CD14-positive monocyte (primary cell): ENCODE measurements at regions not wholly inside any gene's neighbourhood (a gene's known extent, or its start where the extent isn't known, plus 50 kb on each side); places are given as distances from the start of the nearest gene placed in this dataset.

ENCODE experiments used
- DNase-seq, 3 donors: peaks; one replicate each; pipeline ENCODE4 v3.0.0-alpha.2; 2011 to 2022
- H2AFZ ChIP-seq: 2 replicates; pipeline ENCODE4 v1.6.0; 2012; ENCODE audit warnings: mild to moderate bottlenecking, low read depth, low read length, inconsistent platforms; ENCODE audit not compliant: insufficient read depth, poor library complexity, severe bottlenecking
- H3K27ac ChIP-seq, 2 donors: 1 replicate in 1 of 2; 2 replicates in 1 of 2; pipeline ENCODE4 v1.5.1; 2012 to 2013; ENCODE audit warnings: low read length in 2 of 2, control low read depth in 1 of 2, inconsistent platforms in 1 of 2, low read depth in 1 of 2, mild to moderate bottlenecking in 1 of 2
- H3K27me3 ChIP-seq, 2 donors: one replicate each; pipeline versions ENCODE4 v1.6.0 to v1.6.1; 2011 to 2013; ENCODE audit warnings: low read length in 2 of 2; ENCODE audit not compliant: control insufficient read depth in 2 of 2, insufficient read depth in 2 of 2
- H3K36me3 ChIP-seq, 2 donors: replicated peaks in 1 of 2; 1 replicate in 1 of 2; 2 replicates in 1 of 2; pipeline versions ENCODE4 v1.5.1 to v1.6.1; 2012 to 2013; ENCODE audit warnings: low read length in 2 of 2, control low read depth in 1 of 2, inconsistent platforms in 1 of 2, mild to moderate bottlenecking in 1 of 2; ENCODE audit not compliant: insufficient read depth in 2 of 2, control insufficient read depth in 1 of 2
- H3K4me1 ChIP-seq, 2 donors: 1 replicate in 1 of 2; 2 replicates in 1 of 2; pipeline versions ENCODE4 v1.5.1 to v1.6.1; 2012 to 2013; ENCODE audit warnings: low read length in 2 of 2, control low read depth in 1 of 2, inconsistent platforms in 1 of 2, mild to moderate bottlenecking in 1 of 2, moderate library complexity in 1 of 2; ENCODE audit not compliant: insufficient read depth in 2 of 2, control insufficient read depth in 1 of 2
- H3K4me2 ChIP-seq: replicated peaks from 2 replicates; pipeline ENCODE3; 2012; ENCODE audit warnings: low read length, moderate library complexity, mild to moderate bottlenecking; ENCODE audit not compliant: poor library complexity, severe bottlenecking; ENCODE audit errors: extremely low read depth
- H3K4me3 ChIP-seq, 3 experiments: fragments of 200-600 bp in 1 of 3; sonication (generic) in 1 of 3; replicated peaks in 1 of 3; 1 replicate in 2 of 3; 2 replicates in 1 of 3; pipeline ENCODE4 v1.5.1; 2011 to 2013; ENCODE audit warnings: low read length in 3 of 3, mild to moderate bottlenecking in 3 of 3, control low read depth in 2 of 3, low read depth in 2 of 3, inconsistent platforms in 1 of 3, moderate library complexity in 1 of 3
- H3K79me2 ChIP-seq: 2 replicates; pipeline ENCODE4 v1.6.0; 2012; ENCODE audit warnings: mild to moderate bottlenecking, control low read depth, inconsistent platforms, low read length, moderate library complexity; ENCODE audit not compliant: insufficient read depth
- H3K9ac ChIP-seq: 2 replicates; pipeline ENCODE4 v1.6.0; 2017; ENCODE audit warnings: low read length, mild to moderate bottlenecking; ENCODE audit not compliant: insufficient read depth, poor library complexity, severe bottlenecking
- H3K9me3 ChIP-seq, 2 donors: replicated peaks in 1 of 2; 1 replicate in 1 of 2; 2 replicates in 1 of 2; pipeline versions ENCODE4 v1.5.1 to v1.6.1; 2012 to 2013; ENCODE audit warnings: low read length in 2 of 2, control low read depth in 1 of 2; ENCODE audit not compliant: control insufficient read depth in 1 of 2, insufficient read depth in 1 of 2
- H4K20me1 ChIP-seq: 2 replicates; pipeline ENCODE4 v1.6.0; 2012; ENCODE audit warnings: mild to moderate bottlenecking, low read length, control low read depth, moderate library complexity; ENCODE audit not compliant: insufficient read depth
- H3K27ac Mint-ChIP-seq, 7 donors: one replicate each; pipeline ENCODE4 v1.8.0; 2020; ENCODE audit warnings: mild to moderate bottlenecking in 7 of 7, mixed read lengths in 7 of 7, moderate library complexity in 6 of 7, inconsistent platforms in 2 of 7
- H3K27me3 Mint-ChIP-seq, 3 donors: one replicate each; pipeline ENCODE4 v1.8.0; 2021 to 2022; ENCODE audit warnings: low read depth in 3 of 3, mild to moderate bottlenecking in 3 of 3, mixed read lengths in 3 of 3, moderate library complexity in 3 of 3, inconsistent platforms in 1 of 3
- H3K36me3 Mint-ChIP-seq, 2 donors: one replicate each; pipeline ENCODE4 v1.8.0; 2020; ENCODE audit warnings: mixed read lengths in 2 of 2, inconsistent platforms in 1 of 2, mild to moderate bottlenecking in 1 of 2
- H3K4me1 Mint-ChIP-seq: one replicate; pipeline ENCODE4 v1.8.0; 2020; ENCODE audit warnings: mild to moderate bottlenecking, mixed read lengths
- H3K4me3 Mint-ChIP-seq, 2 donors: one replicate each; pipeline ENCODE4 v1.8.0; 2020; ENCODE audit warnings: mild to moderate bottlenecking in 2 of 2, mixed read lengths in 2 of 2, moderate library complexity in 1 of 2
- H3K9me3 Mint-ChIP-seq, 7 donors: one replicate each; pipeline ENCODE4 v1.8.0; 2020 to 2022; ENCODE audit warnings: mixed read lengths in 7 of 7, mild to moderate bottlenecking in 6 of 7, moderate library complexity in 6 of 7, inconsistent platforms in 2 of 7
- WGBS: methylation state at CpG from one replicate; pipeline ENCODE4 v1.1.5; 2013; ENCODE audit warnings: missing lambda C conversion rate; ENCODE audit not compliant: insufficient coverage; 5-methylcytosine and 5-hydroxymethylcytosine counted together
- intact Hi-C, 2 donors: fragments of 100-400 bp; cut with micrococcal nuclease; formaldehyde crosslinking; loops; one replicate each; pipeline versions ENCODE4 v1.15.0 to v1.15.1; 2023
- TF ChIP-seq, protein P1 (sequence below): fragments of 200-600 bp; IDR thresholded peaks from one replicate; pipeline ENCODE4 v1.8.0; 2022; ENCODE audit warnings: antibody characterized with exemption, mild to moderate bottlenecking

DNA sequence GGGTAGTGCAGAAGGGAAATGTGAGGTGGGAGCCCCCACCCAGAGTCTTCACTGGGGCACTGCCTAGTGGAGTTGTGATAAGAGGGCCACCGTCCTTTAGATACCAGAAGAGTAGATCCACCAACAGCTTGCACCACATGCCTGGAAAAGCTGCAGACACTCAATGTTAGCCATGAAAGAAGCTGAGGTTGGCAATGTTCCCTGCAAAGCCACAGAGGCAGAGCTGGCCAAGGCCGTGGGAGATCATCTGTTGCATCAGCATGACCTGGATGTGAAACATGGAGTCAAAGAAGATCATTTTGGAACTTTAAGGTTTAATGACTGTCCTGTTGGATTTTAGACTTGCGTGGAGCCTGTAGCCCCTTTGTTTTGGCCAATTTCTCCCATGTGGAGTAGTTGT, 468.4 kb upstream of the FOXG1 start:
- Mint-ChIP-seq H3K36me3 (no peaks in the 10 kb centered on the region), H3K4me1 (no peaks in the 10 kb centered on the region), H3K27ac (no peak overlapping the region), H3K4me3 (no peak overlapping the region), H3K9me3 (peaks cover 0 to 24% (median 7%) of the 10 kb centered on the region in 7 donors), H3K27me3 (peaks cover 0 to 2% (median 0%) of the 10 kb centered on the region in 3 donors)
- no peak overlapping the region for H3K4me2 ChIP-seq
- no peak for DNase-seq
- intact Hi-C loops, result no loop called here
- 56% methylated on average over 1 of the region's 3 CpGs for WGBS
- no peaks in the 10 kb centered on the region for H3K79me2 ChIP-seq
- no peaks in the 10 kb centered on the region for H3K27me3 ChIP-seq
- H3K4me3 ChIP-seq, result no peak overlapping the region
- H3K9me3 ChIP-seq, result peaks cover 6 to 15% of the 10 kb centered on the region in 2 donors
- H4K20me1 ChIP-seq, result no peaks in the 10 kb centered on the region
- no peaks in the 10 kb centered on the region for H3K4me1 ChIP-seq
- no peaks in the 10 kb centered on the region for H3K36me3 ChIP-seq
- no peak overlapping the region for H3K9ac ChIP-seq
- TF ChIP-seq, protein P1, sequence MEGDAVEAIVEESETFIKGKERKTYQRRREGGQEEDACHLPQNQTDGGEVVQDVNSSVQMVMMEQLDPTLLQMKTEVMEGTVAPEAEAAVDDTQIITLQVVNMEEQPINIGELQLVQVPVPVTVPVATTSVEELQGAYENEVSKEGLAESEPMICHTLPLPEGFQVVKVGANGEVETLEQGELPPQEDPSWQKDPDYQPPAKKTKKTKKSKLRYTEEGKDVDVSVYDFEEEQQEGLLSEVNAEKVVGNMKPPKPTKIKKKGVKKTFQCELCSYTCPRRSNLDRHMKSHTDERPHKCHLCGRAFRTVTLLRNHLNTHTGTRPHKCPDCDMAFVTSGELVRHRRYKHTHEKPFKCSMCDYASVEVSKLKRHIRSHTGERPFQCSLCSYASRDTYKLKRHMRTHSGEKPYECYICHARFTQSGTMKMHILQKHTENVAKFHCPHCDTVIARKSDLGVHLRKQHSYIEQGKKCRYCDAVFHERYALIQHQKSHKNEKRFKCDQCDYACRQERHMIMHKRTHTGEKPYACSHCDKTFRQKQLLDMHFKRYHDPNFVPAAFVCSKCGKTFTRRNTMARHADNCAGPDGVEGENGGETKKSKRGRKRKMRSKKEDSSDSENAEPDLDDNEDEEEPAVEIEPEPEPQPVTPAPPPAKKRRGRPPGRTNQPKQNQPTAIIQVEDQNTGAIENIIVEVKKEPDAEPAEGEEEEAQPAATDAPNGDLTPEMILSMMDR, result no peak
- H2AFZ ChIP-seq, result no peak overlapping the region
- no peak overlapping the region for H3K27ac ChIP-seq

DNA sequence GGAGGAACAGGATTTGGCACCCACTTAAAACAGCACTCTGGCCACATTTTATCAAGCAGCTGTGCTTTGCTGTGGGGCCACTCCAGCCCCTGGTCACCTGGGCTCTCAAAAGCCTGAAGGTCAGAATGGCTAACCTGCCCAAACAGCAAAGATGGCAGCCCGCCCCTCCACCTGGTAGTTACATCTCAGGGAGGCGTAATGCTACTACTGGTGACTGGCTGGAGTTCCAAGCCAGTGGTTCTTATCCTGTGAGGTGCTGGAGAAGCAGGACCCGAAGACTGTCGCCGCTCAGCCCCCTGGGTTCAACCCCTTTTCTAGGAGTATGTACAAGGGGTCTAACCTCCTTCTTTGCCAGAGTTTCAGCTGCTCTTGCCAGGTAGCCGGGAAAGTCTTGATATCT, 467.4 kb upstream of the FOXG1 start:
- H3K4me2 ChIP-seq, result no peak overlapping the region
- no peaks in the 10 kb centered on the region for H3K27me3 ChIP-seq
- intact Hi-C loops, result no loop called here
- no peak overlapping the region for H3K4me3 ChIP-seq
- H4K20me1 ChIP-seq, result no peaks in the 10 kb centered on the region
- H3K4me3 Mint-ChIP-seq, result no peak overlapping the region
- no peaks in the 10 kb centered on the region for H3K4me1 ChIP-seq
- no peak overlapping the region for H3K9ac ChIP-seq
- TF ChIP-seq, protein P1, result no peak
- WGBS, result 94% methylated on average over 5 of the region's 6 CpGs
- H3K9me3 ChIP-seq, result peaks cover 6 to 15% of the 10 kb centered on the region in 2 donors
- H3K27ac ChIP-seq, result no peak overlapping the region
- no peak for DNase-seq
- no peak overlapping the region for H2AFZ ChIP-seq
- H3K36me3 Mint-ChIP-seq, result no peaks in the 10 kb centered on the region
- H3K79me2 ChIP-seq, result no peaks in the 10 kb centered on the region
- peaks cover 0 to 24% (median 7%) of the 10 kb centered on the region in 7 donors for H3K9me3 Mint-ChIP-seq
- H3K36me3 ChIP-seq, result no peaks in the 10 kb centered on the region
- peaks cover 0 to 2% (median 0%) of the 10 kb centered on the region in 3 donors for H3K27me3 Mint-ChIP-seq
- H3K4me1 Mint-ChIP-seq, result no peaks in the 10 kb centered on the region
- H3K27ac Mint-ChIP-seq, result no peak overlapping the region
